H7 (cell line): ENCODE measurements at regions not wholly inside any gene's neighbourhood (a gene's known extent, or its start where the extent isn't known, plus 50 kb on each side); places are given as distances from the start of the nearest gene placed in this dataset.
A peak's percentile ranks its signal among the peaks of the same experiment; 100 is the strongest.
"Not testable (repeated sequence)": the region's sequence is repeated elsewhere in the genome, so short reads cannot be mapped to it uniquely, and the experiment has no call there.

ENCODE experiments used
- DNase-seq: peaks from one replicate; pipeline ENCODE4 v3.0.0; 2012
- H3K27me3 ChIP-seq: 2 replicates; pipeline ENCODE4 v1.6.0; 2011; ENCODE audit warnings: mild to moderate bottlenecking, low read length; ENCODE audit not compliant: control insufficient read depth, insufficient read depth
- H3K36me3 ChIP-seq: replicated peaks from 2 replicates; pipeline ENCODE4 v1.5.1; 2011; ENCODE audit warnings: low read length; ENCODE audit not compliant: control insufficient read depth, insufficient read depth
- H3K4me3 ChIP-seq: 2 replicates; pipeline ENCODE4 v1.5.1; 2011; ENCODE audit warnings: low read depth, mild to moderate bottlenecking, control low read depth, low read length, moderate library complexity; ENCODE audit not compliant: insufficient read depth

DNA sequence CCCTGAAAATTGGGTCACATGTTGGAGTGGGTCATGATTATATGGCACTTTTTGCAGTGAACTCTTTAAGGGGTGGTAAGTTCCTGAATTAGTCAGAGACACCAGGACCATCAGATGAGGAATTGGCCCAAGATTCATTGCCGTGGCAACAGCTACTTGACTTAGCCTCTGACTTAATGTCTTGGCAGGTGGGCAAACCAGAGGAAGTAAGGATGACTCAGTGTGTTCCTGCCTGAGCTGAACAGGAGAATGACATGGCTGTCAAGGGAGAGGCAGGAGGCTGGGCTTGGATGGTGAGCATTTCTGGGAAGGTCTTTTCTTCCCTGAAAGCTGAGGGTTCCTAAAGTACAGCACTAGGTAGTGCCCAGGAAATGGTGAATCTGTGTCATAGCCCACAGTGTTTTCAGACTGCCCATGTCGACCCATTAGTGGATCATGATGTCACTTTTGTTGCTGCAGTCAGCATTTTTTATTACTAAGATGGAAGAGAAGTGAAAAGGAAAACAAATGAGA is 170.1 kb upstream of the PWP1 start:
- DNase-seq, result peak; percentile 9
- Histone ChIP-seq H3K4me3 (no peak overlapping the region), H3K27me3 (no peaks in the 10 kb centered on the region), H3K36me3 (no peaks in the 10 kb centered on the region)

DNA sequence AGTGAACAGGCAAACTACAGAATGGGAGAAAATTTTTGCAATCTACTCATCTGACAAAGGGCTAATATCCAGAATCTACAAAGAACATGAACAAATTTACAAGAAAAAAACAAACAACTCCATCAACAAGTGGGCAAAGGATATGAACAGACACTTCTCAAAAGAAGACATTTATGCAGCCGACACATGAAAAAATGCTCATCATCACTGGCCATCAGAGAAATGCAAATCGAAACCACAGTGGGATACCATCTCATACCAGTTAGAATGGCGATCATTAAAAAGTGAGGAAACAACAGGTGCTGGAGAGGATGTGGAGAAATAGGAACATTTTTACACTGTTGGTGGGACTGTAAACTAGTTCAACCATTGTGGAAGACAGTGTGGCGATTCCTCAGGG is 167.8 kb upstream of the PWP1 start:
- not testable (repeated sequence) for DNase-seq, H3K27me3 ChIP-seq, H3K36me3 ChIP-seq, H3K4me3 ChIP-seq

- DNase-seq, result no peak
- Histone ChIP-seq H3K36me3 (no peaks in the 10 kb centered on the region), H3K27me3 (no peaks in the 10 kb centered on the region), H3K4me3 (no peak overlapping the region)
These were observed 166.7 kb upstream of the PWP1 start for GRCh38 chr12:107518868-107519267.

- DNase-seq, result no peak
- Histone ChIP-seq H3K4me3 (no peak overlapping the region), H3K27me3 (no peaks in the 10 kb centered on the region), H3K36me3 (no peaks in the 10 kb centered on the region)
These were observed 165.4 kb upstream of the PWP1 start for GRCh38 chr12:107519906-107520859.

GRCh38 chr12:107521826-107522355 is 163.7 kb upstream of the PWP1 start:
- Histone ChIP-seq H3K27me3 (no peaks in the 10 kb centered on the region), H3K36me3 (no peaks in the 10 kb centered on the region), H3K4me3 (no peak overlapping the region)
- no peak for DNase-seq

- H3K36me3 ChIP-seq, result no peaks in the 10 kb centered on the region
- peak; percentile 53 for DNase-seq
- no peak overlapping the region for H3K4me3 ChIP-seq
- H3K27me3 ChIP-seq, result no peaks in the 10 kb centered on the region
These were observed 162.7 kb upstream of the PWP1 start for GRCh38 chr12:107522692-107523477.

GRCh38 chr12:107523775-107524535 is 161.6 kb upstream of the PWP1 start:
- no peaks in the 10 kb centered on the region for H3K36me3 ChIP-seq
- H3K27me3 ChIP-seq, result no peaks in the 10 kb centered on the region
- no peak overlapping the region for H3K4me3 ChIP-seq
- DNase-seq, result no peak

GRCh38 chr12:107525063-107525718 is 160.4 kb upstream of the PWP1 start:
- no peak overlapping the region for H3K4me3 ChIP-seq
- DNase-seq, result no peak
- no peaks in the 10 kb centered on the region for H3K27me3 ChIP-seq
- no peaks in the 10 kb centered on the region for H3K36me3 ChIP-seq

GRCh38 chr12:107525719-107526554 is 159.7 kb upstream of the PWP1 start:
- no peak for DNase-seq
- H3K4me3 ChIP-seq, result no peak overlapping the region
- no peaks in the 10 kb centered on the region for H3K27me3 ChIP-seq
- no peaks in the 10 kb centered on the region for H3K36me3 ChIP-seq

DNA sequence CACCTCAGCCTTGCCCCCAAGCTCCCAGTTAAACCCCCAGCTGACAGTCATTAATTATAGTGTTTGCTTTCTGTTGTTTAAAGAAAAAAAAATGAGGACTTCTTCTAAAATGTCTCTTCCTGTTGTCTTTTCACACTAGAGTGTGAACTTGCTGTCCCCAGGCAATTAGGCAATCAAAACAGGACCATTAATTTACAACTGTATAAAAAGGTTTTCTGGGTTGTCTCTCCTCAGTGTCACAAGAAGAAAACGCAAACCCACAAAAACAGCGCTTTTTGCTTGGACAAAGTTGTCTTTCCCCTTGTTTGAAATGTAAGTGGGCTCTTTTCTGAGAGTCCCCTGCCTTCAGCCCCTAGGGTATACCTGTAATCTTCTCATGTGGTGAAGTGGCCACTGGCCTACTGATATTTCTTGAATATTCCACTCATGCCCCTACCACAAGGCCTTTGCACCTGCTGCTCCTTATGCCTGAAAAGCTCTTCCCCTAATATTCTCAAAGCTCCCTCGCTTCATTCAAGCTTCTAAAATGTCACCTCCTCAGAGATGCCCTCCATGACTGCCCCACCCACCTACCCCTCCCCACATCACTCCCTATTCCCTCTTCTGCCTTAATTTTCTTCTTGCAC is 158.9 kb upstream of the PWP1 start:
- Histone ChIP-seq H3K27me3 (no peaks in the 10 kb centered on the region), H3K4me3 (no peak overlapping the region), H3K36me3 (no peaks in the 10 kb centered on the region)
- no peak for DNase-seq

DNA sequence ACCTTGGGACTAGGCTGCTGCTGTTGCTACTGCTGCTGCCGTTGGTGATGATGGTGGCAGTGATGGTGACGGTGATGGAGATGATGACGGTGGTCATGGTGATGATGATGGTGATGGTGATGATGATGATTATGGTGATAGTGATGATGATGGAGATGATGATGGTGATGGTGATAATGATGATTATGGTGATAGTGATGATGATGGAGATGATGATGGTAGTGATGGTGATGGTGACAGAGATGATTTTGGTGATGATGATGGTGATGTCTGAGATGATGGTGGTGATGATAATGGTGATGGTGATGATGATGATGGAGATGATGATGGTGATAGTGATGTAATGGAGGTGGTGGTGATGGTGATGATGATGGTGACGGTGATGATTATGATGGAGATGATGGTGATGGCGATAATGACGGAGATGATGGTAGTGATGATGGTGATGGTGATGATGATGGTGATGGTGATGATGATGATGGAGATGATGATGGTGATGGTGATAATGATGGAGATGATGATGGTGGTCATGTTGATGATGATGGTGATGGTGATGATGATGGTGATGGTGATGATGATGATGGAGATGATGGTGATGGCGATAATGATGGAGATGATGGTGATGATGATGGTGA is 156.8 kb upstream of the PWP1 start:
- Histone ChIP-seq H3K36me3 (no peaks in the 10 kb centered on the region), H3K27me3 (no peaks in the 10 kb centered on the region), H3K4me3 (no peak overlapping the region)
- DNase-seq, result no peak

- no peaks in the 10 kb centered on the region for H3K27me3 ChIP-seq
- DNase-seq, result no peak
- no peak overlapping the region for H3K4me3 ChIP-seq
- no peaks in the 10 kb centered on the region for H3K36me3 ChIP-seq
These were observed 155.6 kb upstream of the PWP1 start for GRCh38 chr12:107529991-107530390.
